NCI-H1105 (cell line): ENCODE measurements at regions not wholly inside any gene's neighbourhood (a gene's known extent, or its start where the extent isn't known, plus 50 kb on each side); places are given as distances from the start of the nearest gene placed in this dataset.

Experiments
- DNase-seq: peaks from one replicate; lab custom pipeline; 2025; lab: John Stamatoyannopoulos, UW

DNA sequence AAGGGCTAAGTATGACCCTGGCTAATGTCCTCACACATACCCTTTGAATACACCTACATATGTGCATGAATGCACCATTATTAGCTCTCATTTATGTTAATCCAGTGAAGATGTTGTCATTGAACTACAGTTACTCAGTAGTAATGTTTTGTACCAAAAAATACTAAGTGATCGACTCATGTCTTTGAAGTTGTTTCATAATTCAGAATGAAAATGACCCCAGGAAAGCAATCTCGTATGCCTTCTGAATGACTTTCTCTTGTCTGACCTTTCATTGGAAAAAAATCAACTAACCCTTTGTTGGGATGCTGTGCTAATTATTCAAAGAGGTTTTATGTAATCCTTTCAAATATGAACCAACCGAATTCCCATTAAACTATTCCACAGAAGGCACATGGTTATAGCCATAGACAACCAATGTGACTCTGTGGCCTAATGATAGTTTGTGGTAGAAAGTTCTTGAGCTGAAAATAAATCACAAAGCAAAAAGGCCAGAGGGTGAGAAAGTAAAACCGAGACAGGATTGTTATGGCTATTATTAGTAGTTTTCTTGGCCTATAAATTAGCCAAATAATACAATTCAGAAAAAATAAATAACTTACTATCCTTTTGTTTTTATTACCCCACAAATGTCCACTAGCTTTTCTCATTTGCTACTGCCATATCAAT lies 86.8 kb upstream of the STARD13 start:
- DNase-seq: no peak

DNA sequence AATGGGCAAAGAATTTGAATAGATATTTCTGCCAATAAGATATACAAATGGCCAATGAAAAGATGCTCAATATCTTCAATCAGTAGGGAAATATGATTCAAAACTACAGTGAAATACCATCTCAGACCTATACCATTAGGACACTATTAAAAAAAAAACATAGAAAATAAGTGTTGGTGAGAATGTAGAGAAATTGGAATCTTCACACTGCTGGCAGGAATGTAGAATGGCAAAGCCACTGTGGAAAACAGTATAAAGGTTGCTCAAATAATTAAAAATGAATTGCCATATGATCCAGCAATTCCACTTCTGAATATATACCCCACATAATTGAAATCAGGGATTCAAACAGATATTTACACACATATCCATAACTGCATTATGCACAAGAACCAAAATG lies 88.1 kb upstream of the STARD13 start:
- DNase-seq: no peak

DNA sequence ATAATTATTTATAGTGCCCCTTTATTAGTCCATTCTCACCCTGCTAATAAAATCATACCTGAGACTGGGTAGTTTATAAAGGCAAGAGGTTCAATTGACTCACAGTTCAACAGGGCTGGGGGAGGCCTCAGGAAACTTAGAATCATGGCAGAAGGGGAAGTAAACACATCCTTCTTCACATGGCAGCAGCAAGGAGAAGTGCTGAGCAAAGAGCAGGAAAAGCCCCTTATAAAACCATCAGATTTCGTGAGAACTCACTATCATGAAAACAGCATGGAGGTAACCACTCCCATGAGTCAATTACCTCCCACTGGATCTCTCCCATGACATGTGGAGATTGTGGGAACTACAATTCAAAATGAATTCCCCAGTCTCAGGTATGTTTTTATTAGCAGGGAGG lies 89.9 kb upstream of the STARD13 start:
- DNase-seq: no peak

DNA sequence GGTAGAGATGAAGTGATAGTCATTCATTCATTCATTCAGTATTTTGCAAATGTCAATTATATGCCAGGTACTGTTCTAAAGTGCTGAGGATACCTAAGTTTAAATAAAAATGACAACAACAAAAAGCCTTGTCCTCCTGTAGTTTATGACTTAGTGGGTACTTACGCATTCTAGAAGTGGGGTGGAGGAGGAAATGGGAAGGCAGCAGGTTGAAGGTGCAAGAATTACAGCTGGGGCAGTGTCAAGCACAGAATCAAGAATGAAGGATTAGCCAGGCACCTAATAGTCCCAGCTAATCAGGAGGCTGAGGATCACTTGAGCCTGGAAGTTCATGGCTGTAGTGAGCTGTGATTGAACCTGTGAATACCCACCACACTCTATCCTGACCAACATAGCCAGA lies 90.7 kb upstream of the STARD13 start:
- no peak for DNase-seq

DNA sequence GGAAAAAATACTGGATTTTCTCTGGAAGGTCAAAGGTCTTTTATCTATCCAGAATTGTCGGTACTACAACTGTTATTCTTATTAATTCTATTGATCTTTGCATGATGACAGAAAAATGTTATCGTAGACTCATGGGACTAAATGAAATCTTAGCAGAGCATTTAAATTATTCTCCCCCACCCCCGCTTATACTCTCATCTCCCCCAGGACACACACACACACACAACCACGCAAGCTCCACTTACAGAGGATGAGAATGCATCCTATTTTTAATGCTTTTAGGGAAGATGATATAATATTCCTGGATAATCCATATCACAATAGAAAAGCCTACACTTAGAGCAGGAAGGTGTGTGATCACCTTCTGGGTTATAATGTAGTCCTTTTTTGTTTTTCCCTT lies 91.9 kb upstream of the STARD13 start:
- DNase-seq: no peak

DNA sequence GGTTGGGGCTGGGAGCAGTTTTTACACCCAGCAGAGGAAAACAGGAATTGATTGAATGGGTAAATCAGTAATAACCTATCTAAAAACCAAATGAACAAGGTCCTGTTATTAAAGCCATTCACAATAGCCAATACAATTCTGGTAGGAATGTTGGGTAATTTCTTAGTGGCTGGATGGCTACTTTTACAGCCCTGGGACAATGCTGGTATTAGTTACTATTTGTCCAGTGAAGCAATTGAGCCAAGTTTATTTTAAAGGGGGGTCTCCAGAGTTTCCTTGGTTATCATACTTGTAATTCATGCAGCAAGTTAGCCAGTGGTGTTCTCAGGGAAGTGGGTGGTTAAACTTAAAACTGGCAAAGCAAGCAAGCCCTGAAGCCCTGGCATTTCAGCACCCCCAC lies 92.3 kb upstream of the STARD13 start:
- DNase-seq: no peak

DNA sequence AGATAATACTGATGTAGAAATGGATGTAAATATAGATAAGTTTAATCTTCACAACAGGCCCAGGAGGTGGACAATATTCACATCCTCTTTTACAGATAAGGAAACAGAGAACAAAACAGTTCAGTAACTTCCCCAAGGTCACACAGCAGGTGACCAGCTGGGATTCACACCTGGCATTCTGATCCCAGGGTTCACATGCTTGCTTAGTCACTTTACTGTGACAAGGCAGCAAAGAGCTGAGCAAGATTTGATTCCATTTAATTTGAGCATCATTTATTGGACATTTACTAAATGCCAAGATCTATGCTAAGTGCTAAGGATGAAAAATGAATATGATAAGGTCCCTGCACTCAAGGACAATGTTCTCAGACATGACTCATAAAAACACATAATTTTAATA lies 94.1 kb upstream of the STARD13 start:
- DNase-seq: no peak

DNA sequence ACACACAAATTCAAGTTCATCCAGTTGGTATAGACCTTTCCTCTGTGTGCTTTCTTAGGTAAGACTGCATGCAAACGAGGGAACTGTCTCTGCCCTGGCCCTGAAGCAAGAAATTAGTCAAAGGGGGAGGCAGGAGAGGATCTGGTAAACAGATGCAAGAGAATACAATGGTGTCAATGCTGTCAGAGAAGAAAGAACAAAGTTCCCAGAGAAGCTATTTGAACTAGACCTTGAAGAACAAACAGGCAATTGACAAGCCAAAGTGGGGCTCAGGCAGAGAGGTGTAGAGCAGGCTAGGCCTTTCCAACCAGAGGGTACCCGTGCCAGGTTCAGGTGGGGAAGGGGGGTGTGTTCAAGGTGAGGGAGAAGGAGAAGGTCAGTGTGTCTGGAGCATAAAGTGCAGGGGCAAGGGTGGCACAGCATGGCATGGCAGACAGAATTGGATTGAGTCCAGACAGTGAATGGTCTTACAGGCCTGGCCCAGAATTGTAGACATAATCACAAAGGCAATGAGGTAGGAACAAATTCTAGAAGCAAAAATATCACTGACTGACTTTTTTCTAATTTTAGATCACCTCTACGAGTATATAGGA lies 95.0 kb upstream of the STARD13 start:
- DNase-seq: no peak

DNA sequence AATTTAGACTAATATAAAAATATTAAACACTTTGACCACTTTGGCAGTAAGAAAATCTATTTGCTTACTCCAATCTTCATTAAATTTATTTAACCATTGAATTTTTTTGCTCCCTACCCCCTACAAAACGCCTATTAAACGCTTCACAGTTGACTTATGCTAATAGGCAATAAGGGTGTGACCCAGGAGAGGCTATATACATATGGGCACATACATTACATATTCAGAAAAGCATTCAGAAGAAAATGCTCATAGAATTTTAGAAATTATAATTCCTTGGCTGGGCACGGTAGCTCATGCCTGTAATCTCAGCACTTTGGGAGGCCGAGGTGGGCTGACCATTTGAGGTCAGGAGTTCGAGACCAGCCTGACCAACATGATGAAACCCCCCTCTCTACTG lies 95.6 kb upstream of the STARD13 start:
- DNase-seq: no peak

DNA sequence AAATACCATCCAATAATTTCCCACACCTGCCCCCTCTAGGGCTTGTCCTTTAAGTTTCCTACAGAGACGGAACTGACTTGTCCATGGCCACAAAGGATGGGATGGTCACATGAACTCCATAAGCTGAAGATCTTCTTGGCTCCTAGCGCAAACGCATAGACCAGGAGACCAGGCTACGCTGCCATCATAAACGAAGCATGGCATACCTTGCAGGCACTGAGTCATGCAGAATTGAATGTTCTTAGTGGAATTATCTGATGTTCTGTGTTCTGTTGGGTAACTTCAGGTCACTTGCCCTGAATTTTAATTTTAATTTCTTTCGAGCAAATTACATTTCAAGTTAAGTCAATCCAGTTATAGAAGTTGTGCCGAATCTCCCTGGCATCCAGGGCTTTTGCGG lies 96.4 kb upstream of the STARD13 start:
- no peak for DNase-seq

DNA sequence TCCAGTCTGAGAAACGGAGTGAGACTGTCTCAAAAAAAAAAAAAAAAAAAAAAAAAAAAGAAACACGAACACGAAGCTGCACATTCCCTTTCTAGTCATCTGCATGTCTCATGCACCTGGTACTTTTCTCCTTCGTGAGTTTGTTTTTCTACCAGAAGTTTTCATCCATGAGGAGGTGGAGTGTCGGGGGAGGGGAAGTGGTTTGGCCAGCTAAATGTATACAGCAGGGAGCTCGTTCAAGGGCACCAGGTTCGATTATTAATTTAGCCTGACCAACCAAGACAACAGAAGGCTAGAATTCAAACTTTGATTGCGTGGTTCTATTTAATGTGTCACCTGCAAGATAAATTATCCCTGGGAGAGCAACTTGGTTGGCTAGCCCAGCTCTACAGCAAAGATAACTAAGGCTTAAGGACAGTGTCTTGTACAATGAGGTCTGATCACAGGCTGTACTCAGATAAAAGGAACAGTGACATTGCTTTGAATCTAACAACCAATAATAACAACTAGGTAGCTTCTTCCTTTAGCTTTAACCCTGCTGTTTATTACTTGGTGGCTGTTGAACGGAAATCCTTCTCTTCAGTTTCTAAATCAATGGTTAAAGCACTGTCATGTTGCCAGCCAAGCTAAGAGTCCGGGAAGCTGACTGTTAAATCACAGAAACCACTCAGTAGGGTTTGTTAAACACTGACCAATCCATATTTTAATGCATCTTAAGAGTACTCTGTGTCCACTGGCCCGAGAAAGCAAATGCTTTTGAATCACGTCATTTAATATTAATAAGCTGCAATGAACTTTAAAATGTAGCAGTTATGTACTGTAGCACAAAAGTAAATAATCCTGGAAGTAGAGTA lies 98.4 kb upstream of the STARD13 start:
- DNase-seq: no peak

DNA sequence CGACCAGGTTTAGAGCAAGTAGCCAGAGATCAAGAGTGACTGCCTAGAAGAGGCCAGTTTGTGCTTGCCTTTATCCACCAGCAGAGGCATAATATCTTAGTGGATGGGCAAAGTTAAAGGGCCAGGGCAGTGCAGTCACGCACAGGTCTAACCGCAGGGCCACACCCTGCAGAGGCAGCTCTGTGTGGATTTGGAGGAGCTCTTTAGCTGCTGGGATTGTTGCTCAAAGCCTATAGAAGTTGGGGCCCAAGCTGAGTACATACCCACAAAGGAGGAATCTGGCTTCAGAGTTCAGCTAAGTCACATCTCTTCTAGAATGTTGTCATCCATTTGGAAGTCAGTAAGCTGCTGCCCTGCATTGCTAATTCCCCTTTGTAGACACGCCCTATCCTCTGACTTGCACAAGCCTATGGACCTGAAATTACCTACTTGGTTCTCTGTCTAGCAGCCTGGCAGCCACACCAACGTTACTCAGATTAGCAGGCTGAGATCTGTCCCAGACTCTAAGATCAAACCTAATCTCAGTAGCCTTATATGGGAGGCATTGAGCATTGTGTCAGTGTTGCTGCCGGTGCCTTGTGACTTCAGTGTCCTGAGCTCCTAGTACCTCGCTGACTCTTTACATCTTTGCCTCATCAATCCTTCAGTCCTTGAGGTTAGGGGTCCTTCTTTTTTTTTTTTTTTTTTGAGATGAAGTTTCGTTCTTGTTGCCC lies 102.9 kb upstream of the STARD13 start:
- no peak for DNase-seq

DNA sequence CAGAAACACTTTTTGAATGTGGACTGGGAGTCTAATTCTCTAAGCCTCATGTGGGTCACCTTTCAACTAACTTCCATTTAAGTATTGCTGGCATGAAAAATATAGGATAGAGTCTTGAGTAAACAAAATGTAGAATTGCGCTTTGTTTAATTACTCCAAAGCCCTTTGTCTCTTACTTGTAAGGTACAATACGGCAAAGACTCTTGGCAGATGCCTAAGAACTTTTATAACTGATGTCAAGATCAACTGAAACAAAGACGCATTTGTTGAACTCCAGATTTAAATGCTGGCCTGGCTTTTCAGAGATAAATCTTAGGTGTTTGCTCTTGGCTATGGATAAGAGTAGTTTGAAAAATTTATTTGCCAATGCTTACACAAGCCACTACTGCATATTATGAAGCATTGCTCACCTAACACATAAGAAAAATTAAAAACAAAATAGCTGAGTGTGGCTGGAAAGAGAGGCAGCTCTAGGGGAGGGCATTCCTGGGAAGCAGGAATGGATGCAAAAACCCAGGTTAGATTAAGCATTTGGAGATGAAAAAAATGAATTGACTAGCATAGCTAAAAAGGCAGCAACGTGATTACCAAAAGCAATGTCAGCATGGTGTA lies 107.3 kb upstream of the STARD13 start:
- no peak for DNase-seq

DNA sequence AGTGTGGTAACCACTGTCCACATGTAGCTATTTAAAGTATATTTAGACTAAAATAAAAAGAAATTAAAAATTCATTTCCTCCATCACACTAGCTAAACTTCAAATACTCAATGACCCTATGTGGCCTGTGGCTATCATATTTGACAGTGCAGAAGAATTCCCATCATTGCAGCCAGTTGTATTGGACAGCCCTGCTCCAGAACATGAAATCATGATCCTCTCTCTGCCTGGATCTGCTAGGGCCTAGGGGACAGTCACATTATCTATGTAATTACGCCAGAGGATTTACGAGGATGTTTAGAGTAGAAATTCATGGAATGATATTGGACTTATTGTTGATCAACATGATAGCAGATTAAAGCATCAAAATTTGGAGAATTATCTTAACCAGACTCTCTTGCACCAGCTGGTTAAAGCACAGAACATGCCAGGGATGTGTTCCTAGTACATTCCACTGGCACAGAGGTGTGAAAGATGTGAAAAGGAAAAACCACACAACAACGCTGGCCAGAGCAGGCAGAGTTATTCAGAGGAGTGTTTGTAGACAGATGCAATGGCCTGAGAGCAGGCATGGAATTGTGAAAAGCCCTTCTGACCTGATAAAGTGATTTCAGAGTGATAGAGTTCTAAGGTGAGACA lies 108.9 kb upstream of the STARD13 start:
- no peak for DNase-seq

DNA sequence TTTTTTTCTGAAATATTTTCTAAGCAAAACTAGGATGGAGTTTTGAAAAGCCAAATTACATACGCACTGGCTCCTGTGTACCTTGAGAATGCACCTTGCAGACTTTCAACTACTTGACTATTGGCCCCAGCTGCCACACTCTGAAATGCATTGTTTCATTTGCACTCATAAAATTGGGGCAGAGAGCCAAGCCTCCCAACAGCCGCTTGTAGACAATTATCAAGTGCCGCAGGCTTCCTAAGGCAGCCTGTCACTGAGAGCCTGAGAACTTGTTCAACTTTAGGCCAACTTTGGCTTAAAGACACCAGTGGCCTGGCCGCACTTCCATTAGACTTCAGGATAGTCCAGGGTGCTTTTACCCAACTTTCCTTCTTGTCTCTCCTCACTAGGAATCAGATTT lies 115.7 kb upstream of the STARD13 start:
- DNase-seq: peak; percentile 72

DNA sequence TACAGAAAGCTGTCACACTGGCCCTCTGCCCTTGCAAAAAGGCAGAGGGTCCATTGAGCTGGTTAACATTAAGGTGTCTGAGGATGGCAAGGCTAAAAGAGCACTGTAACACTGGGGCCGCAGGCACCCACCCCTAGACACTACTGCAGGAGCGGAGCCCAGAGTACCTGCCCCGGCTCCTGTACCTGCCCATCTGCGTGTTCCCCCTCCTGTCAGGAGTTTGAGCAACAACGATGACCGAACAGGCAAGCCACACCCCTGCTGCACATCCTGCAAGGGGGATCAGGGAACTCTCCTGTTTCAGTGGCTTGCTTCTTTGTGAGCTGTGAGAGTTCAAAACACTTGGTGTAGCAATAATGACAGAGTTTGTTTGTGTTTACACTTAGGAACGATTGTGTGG lies 117.4 kb upstream of the STARD13 start:
- DNase-seq: no peak

DNA sequence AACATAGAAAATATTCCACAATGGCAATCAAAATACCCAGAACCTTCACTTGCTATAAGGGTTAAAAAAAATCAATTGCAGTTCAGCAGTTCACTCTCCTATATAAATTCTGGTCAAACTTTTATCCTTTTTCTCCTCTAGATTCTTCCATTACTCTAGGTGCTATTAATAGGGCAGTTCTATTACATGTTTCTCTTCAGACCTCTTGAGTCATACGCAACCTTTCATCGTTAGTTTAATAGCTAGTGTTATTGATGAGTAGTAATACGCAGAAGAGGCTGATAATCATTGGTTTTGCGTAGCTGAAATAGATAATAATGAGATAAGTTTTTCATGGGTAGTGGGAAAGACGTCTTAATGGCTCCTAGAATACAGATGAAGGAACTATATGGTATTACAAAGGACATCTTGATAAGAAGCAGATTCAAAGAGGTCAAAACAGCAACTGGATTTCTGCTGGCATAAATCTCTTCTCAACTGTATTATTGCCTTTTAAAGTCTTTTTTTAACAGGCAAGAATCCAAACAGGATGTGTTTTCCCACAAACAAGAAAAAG lies 118.3 kb upstream of the STARD13 start:
- no peak for DNase-seq

DNA sequence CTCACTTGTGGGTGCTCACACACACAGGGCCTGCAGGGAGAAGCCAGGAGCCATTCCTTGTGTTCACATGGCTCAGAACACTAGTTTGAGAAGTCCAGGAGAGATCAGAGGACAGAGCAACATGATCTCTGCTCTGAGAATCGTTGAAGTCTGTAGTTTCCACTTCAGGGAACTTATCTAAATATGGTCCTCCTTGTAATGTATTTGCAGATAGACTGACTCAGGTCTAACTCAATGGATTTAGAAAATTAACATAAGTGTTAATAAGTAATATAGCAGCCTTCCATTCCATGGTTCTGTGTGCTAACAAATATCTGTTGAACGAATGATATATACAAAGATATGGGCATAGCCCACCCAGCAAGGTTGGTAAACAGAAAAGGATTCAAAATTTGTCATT lies 119.8 kb upstream of the STARD13 start:
- no peak for DNase-seq

DNA sequence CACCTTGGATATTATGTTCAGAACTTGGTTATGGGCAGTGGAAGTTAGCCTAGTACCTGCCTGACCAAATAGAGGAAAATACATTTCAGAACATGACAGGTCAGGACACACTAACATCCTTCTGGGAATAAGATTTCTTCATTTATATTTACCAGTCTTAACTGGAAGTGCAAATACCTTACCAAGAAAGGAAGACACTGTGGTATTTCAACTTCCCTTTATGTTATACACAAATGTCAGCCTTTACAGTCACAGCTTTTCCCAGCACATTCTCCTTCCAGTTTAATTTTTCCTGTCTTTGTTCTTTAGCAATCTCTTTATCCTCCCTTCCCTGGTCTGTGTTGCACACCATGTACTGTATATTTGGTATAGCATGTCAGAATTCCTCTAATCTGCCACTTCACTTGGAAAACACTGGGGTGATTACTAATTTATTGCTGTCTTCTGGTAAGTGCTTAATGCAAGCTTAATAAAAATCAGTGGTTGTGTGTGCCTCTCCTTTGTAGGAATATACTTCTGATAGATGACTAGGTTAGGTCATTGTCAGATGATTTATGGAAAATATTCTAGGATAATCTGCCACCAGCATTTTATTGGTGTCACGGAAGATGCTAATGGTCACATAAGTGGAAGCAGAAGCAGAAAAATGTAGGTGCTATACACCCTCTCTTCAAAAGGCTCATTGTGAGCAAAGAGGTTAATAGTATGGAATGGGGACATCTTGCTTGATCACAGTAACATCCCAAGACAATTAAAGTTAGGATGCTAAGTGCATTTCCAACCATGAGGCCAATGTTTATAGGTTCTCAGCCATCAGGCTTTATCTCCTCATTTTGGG lies 124.3 kb upstream of the STARD13 start:
- no peak for DNase-seq

DNA sequence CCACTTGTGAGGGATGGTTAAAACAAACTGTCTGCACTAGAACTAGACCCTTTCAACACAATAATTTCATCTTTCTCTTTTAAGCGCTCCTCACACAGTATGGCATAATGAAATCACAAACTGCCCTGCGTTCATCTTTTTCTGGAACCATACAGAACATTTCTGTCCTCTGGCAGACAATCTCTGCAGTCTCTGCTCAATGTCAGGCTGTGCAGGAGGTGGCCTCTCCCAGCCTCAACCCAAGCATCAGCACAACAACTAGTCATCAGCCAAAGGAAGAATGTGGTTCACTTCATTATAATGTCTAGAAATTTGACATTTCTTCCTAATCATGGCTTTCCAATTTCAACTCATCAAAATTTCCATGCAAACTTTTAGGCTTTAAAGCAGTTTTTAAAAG lies 125.1 kb upstream of the STARD13 start:
- no peak for DNase-seq

DNA sequence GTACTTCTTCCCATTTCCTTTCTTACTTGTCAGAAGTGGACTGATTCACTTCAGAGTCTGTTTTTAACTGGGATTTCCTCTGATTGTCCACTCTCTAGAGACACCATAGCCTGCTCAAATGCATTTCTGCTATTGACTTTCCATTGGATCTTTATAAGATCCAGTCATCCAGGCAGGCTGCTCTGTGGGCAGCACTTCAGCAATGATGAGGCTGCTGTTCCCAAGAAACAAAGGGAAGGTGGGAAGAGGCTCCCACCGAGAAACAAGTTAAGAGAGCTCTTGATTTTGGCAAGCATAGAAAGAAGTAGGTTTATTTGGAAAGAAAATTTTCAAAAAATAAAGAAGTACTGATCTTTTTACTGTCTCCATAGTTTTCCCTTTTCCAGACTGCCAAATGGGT lies 125.8 kb upstream of the STARD13 start:
- DNase-seq: no peak
